GM18505 (cell line): ENCODE measurements at regions not wholly inside any gene's neighbourhood (a gene's known extent, or its start where the extent isn't known, plus 50 kb on each side); places are given as distances from the start of the nearest gene placed in this dataset.
"Not testable (repeated sequence)": the region's sequence is repeated elsewhere in the genome, so short reads cannot be mapped to it uniquely, and the experiment has no call there.

Source experiments
- ATAC-seq: cut with Tn5 transposase; IDR thresholded peaks from one replicate; pipeline ENCODE4 v1.9.1; 2021; ENCODE audit not compliant: unreplicated experiment
- POLR2A ChIP-seq: IDR thresholded peaks from 4 replicates; pipeline ENCODE4 v1.6.1; 2011; ENCODE audit warnings: borderline replicate concordance; ENCODE audit not compliant: insufficient read depth, insufficient read length; ENCODE audit errors: extremely low read depth

DNA sequence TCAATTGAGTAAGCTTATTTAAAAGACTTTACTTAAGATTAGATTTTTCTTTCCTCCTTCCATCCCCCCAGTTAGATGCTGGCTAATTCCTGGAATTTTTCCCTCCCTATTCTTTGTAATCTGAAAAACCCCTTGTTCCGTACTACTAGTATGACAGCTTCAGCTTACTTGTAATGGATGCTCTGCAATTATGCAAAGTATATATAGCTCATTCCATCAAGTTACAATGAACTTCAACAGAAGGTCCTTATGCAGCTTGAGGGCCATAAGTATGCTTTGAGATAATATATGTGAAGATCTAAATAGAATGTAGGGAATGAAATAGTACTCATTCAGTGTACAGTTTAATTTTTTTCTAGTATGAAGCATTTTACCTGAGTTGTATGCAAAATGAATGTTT, 398.3 kb upstream of the NAALADL2 start:
- no peak for TF ChIP-seq POLR2A
- no peak for ATAC-seq

DNA sequence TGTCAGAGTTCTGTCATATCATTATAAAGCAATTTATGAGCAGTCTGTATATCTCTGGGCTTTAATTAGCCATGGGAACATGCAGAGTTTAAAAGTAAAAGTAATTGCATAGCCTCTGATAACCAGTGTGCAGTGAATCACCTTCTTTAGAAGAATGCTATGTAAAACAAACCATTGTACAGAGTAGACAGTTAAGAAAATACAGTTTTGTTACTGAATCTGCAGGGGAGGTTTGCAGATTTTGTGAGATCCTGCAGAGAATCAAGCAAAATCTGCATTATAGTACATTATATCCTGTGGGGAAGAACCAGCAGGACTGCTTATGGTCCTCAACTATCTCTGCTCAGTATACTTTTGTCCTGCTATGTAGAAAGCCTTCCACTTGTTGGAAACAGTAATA, 396.2 kb upstream of the NAALADL2 start:
- ATAC-seq, result no peak
- no peak for TF ChIP-seq POLR2A

- TF ChIP-seq POLR2A, result no peak
These were observed 394.0 kb upstream of the NAALADL2 start for GRCh38 chr3:174465177-174465576.

DNA sequence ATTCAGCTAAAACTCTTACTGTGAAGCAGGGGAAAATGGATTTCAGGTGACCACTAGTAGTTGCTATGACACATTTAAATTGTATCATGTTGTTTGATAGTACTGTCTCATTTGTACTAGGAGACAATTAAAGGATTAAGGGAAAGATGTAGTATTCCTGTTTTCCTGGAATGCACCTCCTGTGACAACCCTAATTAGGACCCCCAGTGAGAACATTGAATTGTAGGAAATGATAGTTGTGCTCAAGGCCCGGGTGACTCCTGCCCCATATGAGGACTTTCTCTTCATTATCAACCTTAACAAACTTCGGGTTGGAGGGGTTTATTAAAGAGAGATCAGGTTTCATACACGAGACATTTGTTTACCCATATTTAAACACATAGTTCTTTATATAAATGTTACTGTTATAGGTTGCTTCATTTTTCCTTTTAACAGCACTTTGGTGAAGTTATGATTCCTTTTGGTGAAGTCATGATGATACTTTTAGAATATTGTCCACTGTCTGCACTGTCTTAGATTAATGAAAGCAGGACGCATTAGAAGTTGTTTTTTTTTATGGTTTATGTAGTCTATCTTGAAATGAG, 392.6 kb upstream of the NAALADL2 start:
- TF ChIP-seq POLR2A, result no peak
- ATAC-seq, result no peak

More at GRCh38 chr3:174465177-174465576, 394.0 kb upstream of the NAALADL2 start:
- no peak for ATAC-seq

- TF ChIP-seq POLR2A, result no peak
- ATAC-seq, result no peak
These were observed 381.6 kb upstream of the NAALADL2 start for GRCh38 chr3:174477491-174477890.

GRCh38 chr3:174480767-174481166, 378.4 kb upstream of the NAALADL2 start:
- no peak for TF ChIP-seq POLR2A
- no peak for ATAC-seq

GRCh38 chr3:174482541-174482940, 376.6 kb upstream of the NAALADL2 start:
- ATAC-seq, result no peak
- no peak for TF ChIP-seq POLR2A

DNA sequence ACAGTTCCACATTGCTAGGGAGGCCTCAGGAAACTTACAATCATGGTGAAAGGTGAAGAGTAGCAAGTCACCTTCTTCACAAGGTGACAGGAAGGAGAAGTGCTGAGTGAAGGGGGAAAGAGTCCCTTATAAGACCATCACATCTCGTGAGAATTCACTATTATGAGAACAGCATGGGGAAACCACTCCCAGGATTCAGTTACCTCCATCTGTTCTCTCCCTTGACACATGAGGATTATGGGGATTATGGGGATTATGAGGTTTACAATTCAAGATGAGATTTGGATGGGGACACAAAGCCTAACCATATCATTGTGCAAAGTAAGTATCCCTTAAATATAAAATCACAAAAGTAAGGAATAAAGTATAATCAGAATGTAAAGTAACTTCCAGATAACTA, 375.9 kb upstream of the NAALADL2 start:
- no peak for TF ChIP-seq POLR2A
- ATAC-seq, result no peak

- ATAC-seq, result not testable (repeated sequence)
These were observed 375.3 kb upstream of the NAALADL2 start for GRCh38 chr3:174483856-174484255.

DNA sequence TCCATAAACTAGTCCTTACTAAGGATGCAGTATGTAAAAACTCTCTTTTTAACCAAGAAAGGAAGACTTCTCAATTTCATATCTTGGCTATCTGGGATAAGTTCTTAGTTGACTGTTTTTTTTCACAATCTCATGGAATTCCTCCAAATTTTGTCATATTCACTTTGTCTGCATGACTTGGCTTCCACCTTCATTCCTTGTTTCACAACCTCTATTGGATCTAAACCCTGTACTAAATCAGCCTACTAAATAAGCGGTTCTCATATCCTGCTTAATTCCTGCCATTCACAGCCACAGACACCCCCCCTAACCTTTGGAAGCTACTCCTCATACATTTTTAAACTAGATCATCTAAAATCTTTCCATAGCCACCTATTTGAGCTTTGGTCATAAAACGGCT, 370.6 kb upstream of the NAALADL2 start:
- ATAC-seq, result no peak
- TF ChIP-seq POLR2A, result no peak

- TF ChIP-seq POLR2A, result no peak
- ATAC-seq, result no peak
These were observed 363.8 kb upstream of the NAALADL2 start for GRCh38 chr3:174495311-174495710.

- ATAC-seq, result no peak
- TF ChIP-seq POLR2A, result no peak
These were observed 363.2 kb upstream of the NAALADL2 start for GRCh38 chr3:174495928-174496327.

DNA sequence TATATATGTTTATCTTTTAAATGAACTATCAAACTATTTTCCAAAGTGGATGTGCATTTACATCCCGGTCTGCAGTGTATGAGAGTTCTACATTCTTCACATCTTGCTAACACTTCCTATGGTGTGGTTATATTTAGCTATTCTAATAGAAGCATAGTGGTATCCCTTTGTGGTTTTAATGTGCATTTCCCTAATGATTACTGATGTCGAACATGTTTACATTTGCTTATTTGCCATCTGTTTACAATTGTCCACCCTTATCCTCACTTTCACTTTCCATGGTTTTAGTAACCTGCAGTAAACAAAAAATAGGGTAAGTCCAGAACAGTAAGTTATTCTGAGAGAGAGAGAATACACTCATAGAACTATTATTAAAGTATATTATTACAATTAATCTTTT, 360.5 kb upstream of the NAALADL2 start:
- TF ChIP-seq POLR2A, result no peak
- no peak for ATAC-seq

DNA sequence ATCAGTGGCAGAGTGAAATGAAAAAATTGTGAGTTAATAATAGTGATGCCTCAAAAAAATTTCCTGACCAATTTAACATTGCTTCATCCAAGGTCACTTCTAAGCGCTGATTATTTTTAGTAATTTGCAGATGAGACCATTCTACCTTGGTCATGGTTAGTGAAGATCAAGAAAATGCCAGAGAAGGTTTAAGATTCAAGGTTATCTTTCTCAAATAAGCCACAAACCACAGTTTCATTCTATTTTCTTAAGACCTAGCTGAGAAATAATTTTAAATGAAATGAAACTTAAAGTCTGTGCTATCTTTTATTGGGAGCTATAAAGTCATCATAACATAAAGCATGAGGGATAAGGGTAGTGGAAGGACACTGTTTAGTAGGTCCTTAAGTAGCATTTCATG, 353.9 kb upstream of the NAALADL2 start:
- TF ChIP-seq POLR2A, result no peak
- no peak for ATAC-seq

DNA sequence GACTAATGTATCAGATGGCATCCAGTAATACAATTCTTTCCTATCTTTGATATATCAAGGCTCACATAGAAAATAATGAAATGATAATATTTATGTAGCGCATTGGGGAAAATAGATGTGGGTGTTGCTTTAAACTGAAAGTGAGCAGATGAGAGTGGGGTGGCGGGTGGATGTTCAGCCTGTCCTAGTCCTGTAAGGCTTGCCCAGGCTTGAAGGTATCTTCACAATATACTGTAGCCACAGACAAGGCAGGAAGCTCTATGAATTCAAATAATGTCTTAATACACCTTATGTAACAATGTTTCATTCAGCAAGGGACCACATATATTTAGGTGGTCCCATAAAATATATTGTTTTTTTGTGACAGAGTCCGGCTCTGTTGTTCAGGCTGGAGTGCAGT, 334.9 kb upstream of the NAALADL2 start:
- ATAC-seq, result no peak
- no peak for TF ChIP-seq POLR2A
